ENCODE measurements at regions not wholly inside any gene's neighbourhood (a gene's known extent, or its start where the extent isn't known, plus 50 kb on each side); places are given as distances from the start of the nearest gene placed in this dataset.

DNA sequence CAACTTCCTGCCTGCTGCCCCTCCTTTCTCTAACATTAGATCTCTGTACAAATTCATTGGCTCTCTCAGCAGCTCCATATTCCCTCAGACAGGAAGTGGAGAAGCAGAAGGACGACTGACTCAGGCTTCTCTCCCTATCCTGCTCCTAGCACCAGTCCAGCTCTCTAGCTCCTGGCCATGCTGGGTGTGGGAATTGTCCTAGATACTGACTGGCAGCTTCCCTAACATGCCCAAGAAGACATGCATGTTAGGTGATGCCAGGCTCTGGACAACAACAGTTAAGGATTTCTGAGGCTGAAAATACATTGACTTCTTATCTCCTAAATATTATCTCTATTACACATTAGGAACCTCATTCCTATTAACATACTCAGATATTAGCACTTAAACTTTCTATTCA is 292.9 kb downstream of the IKZF2 start:
- no peak overlapping the region for H3K4me3 ChIP-seq (replicated peaks in 1 of 2; ENCODE audit: low read depth in 2 of 2, low read length in 2 of 2)
- TF ChIP-seq, protein P1, sequence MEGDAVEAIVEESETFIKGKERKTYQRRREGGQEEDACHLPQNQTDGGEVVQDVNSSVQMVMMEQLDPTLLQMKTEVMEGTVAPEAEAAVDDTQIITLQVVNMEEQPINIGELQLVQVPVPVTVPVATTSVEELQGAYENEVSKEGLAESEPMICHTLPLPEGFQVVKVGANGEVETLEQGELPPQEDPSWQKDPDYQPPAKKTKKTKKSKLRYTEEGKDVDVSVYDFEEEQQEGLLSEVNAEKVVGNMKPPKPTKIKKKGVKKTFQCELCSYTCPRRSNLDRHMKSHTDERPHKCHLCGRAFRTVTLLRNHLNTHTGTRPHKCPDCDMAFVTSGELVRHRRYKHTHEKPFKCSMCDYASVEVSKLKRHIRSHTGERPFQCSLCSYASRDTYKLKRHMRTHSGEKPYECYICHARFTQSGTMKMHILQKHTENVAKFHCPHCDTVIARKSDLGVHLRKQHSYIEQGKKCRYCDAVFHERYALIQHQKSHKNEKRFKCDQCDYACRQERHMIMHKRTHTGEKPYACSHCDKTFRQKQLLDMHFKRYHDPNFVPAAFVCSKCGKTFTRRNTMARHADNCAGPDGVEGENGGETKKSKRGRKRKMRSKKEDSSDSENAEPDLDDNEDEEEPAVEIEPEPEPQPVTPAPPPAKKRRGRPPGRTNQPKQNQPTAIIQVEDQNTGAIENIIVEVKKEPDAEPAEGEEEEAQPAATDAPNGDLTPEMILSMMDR (IDR thresholded peaks at IDR 0.05; ENCODE audit: low read depth, low read length) = no peak
- peak in 1 of 2 donors; percentile 9 for DNase-seq (ENCODE audit: low read depth in 2 of 2)

DNA sequence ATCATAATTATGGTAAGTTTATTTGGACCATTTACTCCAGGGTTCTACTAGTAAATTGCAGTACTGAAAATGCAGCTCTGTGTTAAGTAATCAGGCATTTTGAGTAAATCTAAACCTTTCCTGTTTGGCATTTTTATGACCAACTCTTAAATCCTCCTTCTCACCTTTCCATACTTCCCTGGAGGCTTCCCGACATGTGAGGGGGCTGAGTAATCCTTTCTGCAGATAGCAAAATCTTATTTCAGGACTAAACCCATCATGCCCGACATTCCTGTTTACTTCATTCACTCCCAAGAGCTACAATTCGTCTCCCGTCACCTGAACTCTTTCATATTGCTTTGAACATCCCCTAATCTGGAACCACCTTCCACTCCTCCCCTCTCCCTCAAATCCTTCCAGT is 296.6 kb downstream of the IKZF2 start:
- DNase-seq (ENCODE audit: low read depth in 2 of 2) = no peak
- TF ChIP-seq, protein P1 (IDR thresholded peaks at IDR 0.05; ENCODE audit: low read depth, low read length) = no peak
- H3K4me3 ChIP-seq (replicated peaks in 1 of 2; ENCODE audit: low read depth in 2 of 2, low read length in 2 of 2) = no peak overlapping the region

DNA sequence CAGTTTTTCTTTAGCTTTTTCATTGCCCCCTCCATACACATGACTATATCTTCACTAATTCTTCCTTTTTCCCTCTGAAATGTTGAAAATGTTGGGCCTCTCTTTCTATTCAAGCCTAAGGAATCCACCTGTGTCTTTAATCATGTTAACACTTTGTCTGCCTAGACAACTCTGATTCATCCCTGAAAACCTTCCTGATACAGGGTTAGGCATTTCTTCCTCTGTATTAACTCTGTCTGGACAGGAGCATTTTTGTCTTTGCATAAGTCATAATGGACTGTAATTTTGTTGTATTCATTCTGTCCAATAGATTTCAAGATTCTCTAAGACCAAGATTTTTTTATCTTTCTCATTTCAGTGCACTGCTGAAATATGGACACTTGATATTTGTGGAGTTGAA is 297.3 kb downstream of the IKZF2 start:
- DNase-seq (ENCODE audit: low read depth in 2 of 2) = no peak
- no peak overlapping the region for H3K4me3 ChIP-seq (replicated peaks in 1 of 2; ENCODE audit: low read depth in 2 of 2, low read length in 2 of 2)
- TF ChIP-seq, protein P1 (IDR thresholded peaks at IDR 0.05; ENCODE audit: low read depth, low read length) = no peak

DNA sequence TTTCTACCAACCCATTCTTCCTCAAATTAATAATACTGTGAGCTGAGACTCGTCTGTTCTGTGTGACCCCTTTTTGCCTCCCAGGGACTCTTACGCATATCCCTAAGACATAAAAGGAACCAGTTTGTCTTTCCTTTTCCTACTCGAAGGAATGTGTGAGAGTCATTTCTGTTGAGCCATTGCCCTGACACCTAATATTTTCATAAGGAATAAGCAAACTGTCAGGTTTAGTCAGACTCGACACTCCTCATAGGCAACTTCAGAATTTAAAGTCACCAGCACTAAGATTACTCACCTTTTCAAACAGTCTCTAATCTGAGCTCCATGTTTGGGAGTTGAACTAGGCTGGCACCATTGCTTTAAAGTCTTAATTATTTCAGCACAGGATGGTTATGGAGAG is 305.5 kb downstream of the IKZF2 start:
- DNase-seq (ENCODE audit: low read depth in 2 of 2) = peak; percentile 23 to 80
- TF ChIP-seq, protein P1 (IDR thresholded peaks at IDR 0.05; ENCODE audit: low read depth, low read length) = no peak
- no peak overlapping the region for H3K4me3 ChIP-seq (replicated peaks in 1 of 2; ENCODE audit: low read depth in 2 of 2, low read length in 2 of 2)

DNA sequence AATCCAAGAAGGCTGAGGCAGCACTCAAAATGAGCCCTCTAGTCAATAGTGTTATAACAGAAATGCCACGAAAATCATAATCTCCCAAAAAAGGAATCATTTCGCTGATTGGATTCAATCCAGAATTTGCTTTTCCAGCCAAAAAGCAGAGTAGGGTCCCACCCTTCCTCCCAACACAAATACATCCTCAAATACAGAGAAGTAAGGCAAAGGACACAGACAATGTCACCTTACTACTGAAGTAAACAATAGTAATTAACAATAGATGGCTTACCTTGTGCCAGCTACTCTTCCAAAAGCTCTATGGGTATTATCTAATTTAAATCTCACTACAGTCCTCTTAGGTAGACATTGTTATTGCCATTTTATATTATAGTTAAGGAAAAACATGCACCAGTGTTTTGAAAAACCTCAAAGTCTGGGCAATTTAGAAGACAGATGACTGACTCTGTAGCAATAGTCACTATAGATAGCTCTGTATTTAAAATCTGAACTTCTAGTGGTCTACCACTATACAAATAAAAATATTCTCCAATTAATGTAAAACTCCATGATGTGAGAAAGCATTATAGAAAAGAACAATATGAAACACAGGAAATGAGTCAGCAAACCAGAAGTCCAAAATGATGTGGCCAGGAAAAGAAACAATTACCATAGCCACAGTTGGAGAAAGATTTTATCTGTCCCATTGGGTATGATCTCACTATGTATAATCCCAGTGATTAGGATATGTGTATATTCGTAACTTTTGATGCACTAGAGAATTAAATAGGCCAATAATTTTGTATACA is 305.0 kb upstream of the ERBB4 start:
- TF ChIP-seq, protein P1 (IDR thresholded peaks at IDR 0.05; ENCODE audit: low read depth, low read length) = no peak
- peak; percentile 77 to 93 for DNase-seq (ENCODE audit: low read depth in 2 of 2)
- H3K4me3 ChIP-seq (replicated peaks in 1 of 2; ENCODE audit: low read depth in 2 of 2, low read length in 2 of 2) = peak overlapping the region in 1 of 2 donors; percentile 3

DNA sequence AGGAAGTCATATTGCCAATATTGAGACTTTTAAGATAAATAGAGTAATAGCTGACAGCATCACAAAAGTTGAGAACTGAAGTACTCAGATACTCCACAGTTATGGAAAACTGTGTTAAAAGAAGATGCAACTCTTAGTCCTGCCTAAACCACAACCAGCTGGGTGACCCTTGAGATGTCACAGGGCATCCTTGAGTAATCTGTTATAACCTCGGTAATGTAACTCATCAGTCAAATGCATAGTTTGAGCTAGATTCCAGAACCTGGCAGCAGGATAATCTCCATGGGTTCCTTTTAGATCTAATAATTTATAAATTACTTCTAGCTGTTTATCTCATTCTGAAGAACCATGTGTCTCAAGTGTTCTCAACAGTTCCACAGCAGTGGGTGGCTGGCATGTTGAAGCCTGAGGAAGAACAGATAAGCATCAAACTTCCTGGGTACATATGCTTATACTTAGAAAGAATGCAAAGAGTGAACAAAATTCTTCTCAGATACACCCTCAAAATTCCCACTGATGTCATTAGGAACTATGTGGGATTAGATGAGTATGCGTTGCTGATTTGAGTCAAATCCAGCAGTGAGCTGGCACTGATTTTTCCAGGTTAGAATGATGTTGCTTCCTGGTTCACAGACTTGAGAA is 304.1 kb upstream of the ERBB4 start:
- DNase-seq (ENCODE audit: low read depth in 2 of 2) = peak; percentile 67 to 81
- H3K4me3 ChIP-seq (replicated peaks in 1 of 2; ENCODE audit: low read depth in 2 of 2, low read length in 2 of 2) = no peak overlapping the region
- TF ChIP-seq, protein P1 (IDR thresholded peaks at IDR 0.05; ENCODE audit: low read depth, low read length) = no peak
